H1 (cell line): ENCODE measurements at regions not wholly inside any gene's neighbourhood (a gene's known extent, or its start where the extent isn't known, plus 50 kb on each side); places are given as distances from the start of the nearest gene placed in this dataset.

Experiments used
- CTCF ChIA-PET: fragments of 300-600 bp; sonication (Branson Sonifier 250); formaldehyde crosslinking; loops from one replicate; lab custom pipeline; 2021; ENCODE audit not compliant: partially characterized antibody; lab: Charles Lee
- POLR2A ChIA-PET: fragments of 300-600 bp; sonication (Branson Sonifier 250); formaldehyde crosslinking; loops from one replicate; lab custom pipeline; 2021; ENCODE audit warnings: inconsistent platforms; ENCODE audit not compliant: partially characterized antibody; lab: Charles Lee
- DNase-seq, 2 experiments: peaks; one replicate each; pipeline versions ENCODE4 v3.0.0 to v3.0.0-alpha.2; 2010 to 2022; ENCODE audit warnings: low spot score in 2 of 2, low read depth in 1 of 2, mixed read lengths in 1 of 2
- FAIRE-seq: peaks from 2 replicates; lab custom pipeline; 2011; peaks lifted over from hg19 to GRCh38; lab: Jason Lieb, UNC
- H2AFZ ChIP-seq: 2 replicates; pipeline ENCODE4 v1.8.1; 2012; ENCODE audit warnings: low read length, inconsistent platforms
- H2AK5ac ChIP-seq: 2 replicates; pipeline ENCODE4 v1.6.1; 2013; ENCODE audit warnings: low read depth, low read length
- H2BK120ac ChIP-seq: replicated peaks from 2 replicates; pipeline ENCODE3; 2013; ENCODE audit warnings: low read depth, low read length, inconsistent platforms
- H2BK12ac ChIP-seq: 2 replicates; pipeline ENCODE4 v1.6.1; 2013; ENCODE audit warnings: low read depth, low read length
- H2BK15ac ChIP-seq: 2 replicates; pipeline ENCODE4 v1.6.1; 2013; ENCODE audit warnings: low read length
- H2BK20ac ChIP-seq: 2 replicates; pipeline ENCODE4 v1.6.1; 2013; ENCODE audit warnings: low read length
- H2BK5ac ChIP-seq: 2 replicates; pipeline ENCODE4 v1.6.1; 2013; ENCODE audit warnings: low read depth, low read length
- H3K14ac ChIP-seq: 2 replicates; pipeline ENCODE4 v1.6.1; 2013; ENCODE audit warnings: inconsistent platforms; ENCODE audit not compliant: insufficient read length
- H3K18ac ChIP-seq: 2 replicates; pipeline ENCODE4 v1.6.1; 2013; ENCODE audit warnings: low read length; ENCODE audit errors: extremely low read depth
- H3K23ac ChIP-seq: 2 replicates; pipeline ENCODE4 v1.6.1; 2013; ENCODE audit warnings: inconsistent platforms; ENCODE audit not compliant: insufficient read length
- H3K23me2 ChIP-seq: 2 replicates; pipeline ENCODE4 v1.6.1; 2013; ENCODE audit warnings: low read depth, low read length
- H3K27ac ChIP-seq: 2 replicates; pipeline ENCODE4 v1.6.1; 2011; ENCODE audit warnings: low read depth, low read length, inconsistent platforms
- H3K27me3 ChIP-seq, 4 experiments: replicated peaks in 1 of 4; 1 replicate in 1 of 4; 2 replicates in 3 of 4; pipeline versions ENCODE4 v1.6.1 to v1.8.1; 2011 to 2013; ENCODE audit warnings: low read length in 3 of 4, mild to moderate bottlenecking in 3 of 4, inconsistent platforms in 2 of 4, mixed read lengths in 2 of 4, moderate library complexity in 1 of 4; ENCODE audit not compliant: control insufficient read depth in 3 of 4, insufficient read depth in 3 of 4; ENCODE audit errors: extremely low read depth in 1 of 4
- H3K36me3 ChIP-seq, 4 experiments: 2 replicates each; pipeline versions ENCODE4 v1.6.1 to v1.8.1; 2011 to 2013; ENCODE audit warnings: mild to moderate bottlenecking in 4 of 4, low read length in 3 of 4, moderate library complexity in 2 of 4, control low read depth in 1 of 4, inconsistent platforms in 1 of 4; ENCODE audit not compliant: insufficient read depth in 4 of 4, control insufficient read depth in 2 of 4
- H3K4ac ChIP-seq: replicated peaks from 2 replicates; pipeline ENCODE3; 2013; ENCODE audit warnings: low read length, low read depth, mixed read lengths, inconsistent platforms; ENCODE audit not compliant: insufficient read length
- H3K4me1 ChIP-seq, 4 experiments: replicated peaks in 1 of 4; 1 replicate in 1 of 4; 2 replicates in 3 of 4; pipeline versions ENCODE4 v1.6.1 to v1.8.1; 2011 to 2013; ENCODE audit warnings: low read length in 3 of 4, inconsistent platforms in 2 of 4, mixed read lengths in 1 of 4; ENCODE audit not compliant: insufficient read depth in 4 of 4, control insufficient read depth in 3 of 4
- H3K4me2 ChIP-seq, 2 experiments: 2 replicates each; pipeline versions ENCODE4 v1.6.1 to v1.8.1; 2011 to 2013; ENCODE audit warnings: low read depth in 2 of 2, low read length in 2 of 2, control low read depth in 1 of 2, inconsistent platforms in 1 of 2, mild to moderate bottlenecking in 1 of 2; ENCODE audit not compliant: insufficient read depth in 1 of 2
- H3K4me3 ChIP-seq, 4 experiments: fragments of 200-600, 300-600 bp in 1 of 4; sonication (generic), shearing (Covaris generic), sonication (Bioruptor Twin) in 1 of 4; 2 replicates each; pipeline versions ENCODE4 v1.5.1 to v1.8.1; 2011 to 2016; ENCODE audit warnings: low read length in 4 of 4, low read depth in 3 of 4, control low read depth in 2 of 4, inconsistent platforms in 2 of 4, mild to moderate bottlenecking in 2 of 4, mixed read lengths in 1 of 4, moderate library complexity in 1 of 4; ENCODE audit not compliant: insufficient read depth in 2 of 4; ENCODE audit errors: extremely low read depth in 1 of 4
- H3K56ac ChIP-seq: replicated peaks from 2 replicates; pipeline ENCODE3; 2013; ENCODE audit warnings: low read depth, mild to moderate bottlenecking, mixed read lengths, low read length, inconsistent platforms; ENCODE audit not compliant: insufficient read length
- H3K79me1 ChIP-seq: 2 replicates; pipeline ENCODE4 v1.6.1; 2013; ENCODE audit warnings: low read depth, low read length, control low read depth
- H3K79me2 ChIP-seq, 2 experiments: 2 replicates each; pipeline versions ENCODE4 v1.6.1 to v1.8.1; 2012 to 2013; ENCODE audit warnings: low read length in 2 of 2, mild to moderate bottlenecking in 2 of 2, inconsistent platforms in 1 of 2; ENCODE audit not compliant: insufficient read depth in 2 of 2, control insufficient read depth in 1 of 2
- H3K9ac ChIP-seq, 4 experiments: replicated peaks in 1 of 4; 1 replicate in 1 of 4; 2 replicates in 3 of 4; pipeline versions ENCODE4 v1.6.1 to v1.8.1; 2011 to 2013; ENCODE audit warnings: low read depth in 3 of 4, low read length in 3 of 4, control low read depth in 2 of 4, mild to moderate bottlenecking in 2 of 4, moderate library complexity in 2 of 4, inconsistent platforms in 1 of 4; ENCODE audit errors: extremely low read depth in 1 of 4
- H3K9me3 ChIP-seq, 2 experiments: 2 replicates each; pipeline versions ENCODE4 v1.6.1 to v1.8.1; 2012 to 2013; ENCODE audit warnings: mild to moderate bottlenecking in 2 of 2, moderate library complexity in 2 of 2, control low read depth in 1 of 2, inconsistent platforms in 1 of 2, low read depth in 1 of 2, low read length in 1 of 2, mixed read lengths in 1 of 2; ENCODE audit not compliant: insufficient read depth in 2 of 2
- H4K20me1 ChIP-seq, 2 experiments: replicated peaks in 1 of 2; 2 replicates each; pipeline versions ENCODE3 to v1.8.1; 2011 to 2013; ENCODE audit warnings: inconsistent platforms in 2 of 2, low read length in 2 of 2, mild to moderate bottlenecking in 1 of 2; ENCODE audit not compliant: insufficient read depth in 2 of 2, control insufficient read depth in 1 of 2
- H4K5ac ChIP-seq: 2 replicates; pipeline ENCODE4 v1.6.1; 2013; ENCODE audit warnings: low read length, low read depth, mixed read lengths, inconsistent platforms; ENCODE audit not compliant: insufficient read length
- H4K8ac ChIP-seq: 2 replicates; pipeline ENCODE4 v1.8.0; 2013; ENCODE audit warnings: mild to moderate bottlenecking, moderate library complexity, low read length, inconsistent platforms; ENCODE audit not compliant: insufficient read depth; ENCODE audit errors: extremely low read depth
- H4K91ac ChIP-seq: replicated peaks from 2 replicates; pipeline ENCODE3; 2013; ENCODE audit warnings: low read length, mixed read lengths, inconsistent platforms; ENCODE audit not compliant: insufficient read length
- CBX8 ChIP-seq: fragments of 300-800, 300-1000 bp; sonication (generic); IDR thresholded peaks from 2 replicates; pipeline ENCODE4 v1.7.1; 2016; ENCODE audit warnings: low read depth, low read length, borderline replicate concordance
- EGR1 ChIP-seq: IDR thresholded peaks from 2 replicates; pipeline ENCODE4 v1.6.1; 2011; ENCODE audit warnings: low read depth, low read length, borderline replicate concordance
- EP300 ChIP-seq, 2 experiments: IDR thresholded peaks; 1 replicate in 1 of 2; 2 replicates in 1 of 2; pipeline ENCODE4 v1.6.1; 2011 to 2012; ENCODE audit warnings: low read depth in 2 of 2, low read length in 2 of 2, mild to moderate bottlenecking in 2 of 2, borderline replicate concordance in 1 of 2, inconsistent platforms in 1 of 2, moderate library complexity in 1 of 2
- GTF2F1 ChIP-seq: IDR thresholded peaks from 2 replicates; pipeline ENCODE4 v1.6.1; 2012; ENCODE audit warnings: low read depth, low read length, improper control_type of control experiment, borderline replicate concordance
- MAFK ChIP-seq: IDR thresholded peaks from 2 replicates; pipeline ENCODE4 v1.6.1; 2012; ENCODE audit warnings: low read depth, mild to moderate bottlenecking, improper control_type of control experiment, low read length
- NANOG ChIP-seq: IDR thresholded peaks from 2 replicates; pipeline ENCODE4 v1.6.1; 2011; ENCODE audit warnings: low read length, low read depth, mild to moderate bottlenecking, inconsistent platforms; ENCODE audit not compliant: insufficient read depth, poor library complexity, severe bottlenecking
- NRF1 ChIP-seq: IDR thresholded peaks from 2 replicates; pipeline ENCODE4 v1.6.1; 2011; ENCODE audit warnings: mild to moderate bottlenecking, low read depth, low read length, improper control_type of control experiment
- PHF8 ChIP-seq: fragments of 200-600 bp; sonication (generic); conservative IDR thresholded peaks from 2 replicates; pipeline ENCODE4 v1.7.1; 2012; ENCODE audit warnings: low read depth, mild to moderate bottlenecking, inconsistent platforms, low read length, moderate library complexity
- RNF2 ChIP-seq: fragments of 200-900, 300-1000 bp; sonication (generic); IDR thresholded peaks from 2 replicates; pipeline ENCODE4 v1.7.1; 2016; ENCODE audit warnings: borderline replicate concordance, low read depth, mild to moderate bottlenecking, antibody characterized with exemption, low read length; ENCODE audit not compliant: poor library complexity, severe bottlenecking; ENCODE audit errors: missing control alignments
- SIRT6 ChIP-seq: IDR thresholded peaks from one replicate; pipeline ENCODE4 v1.7.1; 2012; ENCODE audit warnings: low read length, inconsistent platforms
- WGBS, 2 experiments: shearing (Covaris generic) in 1 of 2; methylation state at CpG; one replicate each; pipeline versions ENCODE4 v1.1.6 to v1.1.7; 2013 to 2015; ENCODE audit warnings: low lambda C conversion rate in 2 of 2, mixed read lengths in 2 of 2, inconsistent platforms in 1 of 2, low coverage in 1 of 2, missing lambda C conversion rate in 1 of 2; ENCODE audit not compliant: insufficient replicate concordance in 2 of 2, insufficient coverage in 1 of 2, insufficient read length in 1 of 2; ENCODE audit errors: extremely low coverage in 1 of 2, missing lambda C conversion rate in 1 of 2; 5-methylcytosine and 5-hydroxymethylcytosine counted together
- TF ChIP-seq, protein P1 (sequence below), 3 experiments: IDR thresholded peaks; 1 replicate in 2 of 3; 2 replicates in 1 of 3; pipeline versions ENCODE4 v1.5.1 to v1.6.1; 2011; ENCODE audit warnings: low read length in 3 of 3, mild to moderate bottlenecking in 3 of 3, inconsistent platforms in 2 of 3, low read depth in 1 of 3, moderate library complexity in 1 of 3; ENCODE audit not compliant: insufficient read depth in 1 of 3; ENCODE audit errors: control extremely low read depth in 1 of 3

DNA sequence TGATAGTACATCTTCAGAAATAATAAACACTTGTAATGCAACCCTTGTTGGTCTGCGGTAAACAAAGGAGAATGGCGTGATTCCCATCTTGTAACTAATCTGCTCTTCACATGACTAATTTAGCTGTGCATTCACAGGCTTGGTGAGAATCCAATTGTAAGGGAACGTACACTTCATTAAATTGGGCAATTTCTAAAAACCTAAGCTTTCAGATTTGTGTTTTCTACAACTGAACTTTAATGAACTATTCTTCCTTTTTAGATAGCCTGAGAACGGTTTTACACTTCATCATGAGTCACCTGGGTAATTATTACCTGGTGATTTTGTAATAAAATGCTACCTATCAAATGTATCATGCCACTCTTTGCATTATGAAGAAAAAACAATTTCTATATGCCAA is 306.9 kb downstream of the KLF5 start:
- Histone ChIP-seq H2BK12ac (no peak overlapping the region), H3K79me2 (no peaks in the 10 kb centered on the region), H3K9ac (no peak overlapping the region), H3K23me2 (no peaks in the 10 kb centered on the region), H2AK5ac (no peak overlapping the region), H4K5ac (no peak overlapping the region), H3K27ac (no peak overlapping the region), H3K79me1 (no peaks in the 10 kb centered on the region), H3K23ac (no peak overlapping the region), H2BK5ac (no peak overlapping the region), H3K4me2 (no peak overlapping the region), H4K20me1 (no peaks in the 10 kb centered on the region), H3K27me3 (no peaks in the 10 kb centered on the region), H2BK20ac (no peak overlapping the region), H3K14ac (no peak overlapping the region), H2BK15ac (no peak overlapping the region), H2BK120ac (no peak overlapping the region), H3K9me3 (no peaks in the 10 kb centered on the region), H2AFZ (no peak overlapping the region), H3K18ac (no peak overlapping the region), H3K4me3 (no peak overlapping the region), H3K56ac (no peak overlapping the region), H3K4ac (no peak overlapping the region), H4K8ac (no peak overlapping the region), H4K91ac (no peak overlapping the region), H3K36me3 (no peaks in the 10 kb centered on the region), H3K4me1 (peaks cover 0 to 4% (median 0%) of the 10 kb centered on the region in 4 experiments; a peak in 1 of 7 replicates)
- FAIRE-seq (no peak), DNase-seq (no peak)
- WGBS, 2 experiments, result 90% methylated on average over 4 of the region's 4 CpGs; no CpG with 5 or more reads in 1 of the 2 experiments
- POLR2A ChIA-PET, result no interaction called here
- CTCF ChIA-PET, result no interaction called here
- TF ChIP-seq NRF1, result no peak
- TF ChIP-seq MAFK, result no peak
- no peak for TF ChIP-seq CBX8
- TF ChIP-seq EGR1, result no peak
- TF ChIP-seq RNF2, result no peak
- TF ChIP-seq SIRT6, result no peak
- TF ChIP-seq, protein P1, sequence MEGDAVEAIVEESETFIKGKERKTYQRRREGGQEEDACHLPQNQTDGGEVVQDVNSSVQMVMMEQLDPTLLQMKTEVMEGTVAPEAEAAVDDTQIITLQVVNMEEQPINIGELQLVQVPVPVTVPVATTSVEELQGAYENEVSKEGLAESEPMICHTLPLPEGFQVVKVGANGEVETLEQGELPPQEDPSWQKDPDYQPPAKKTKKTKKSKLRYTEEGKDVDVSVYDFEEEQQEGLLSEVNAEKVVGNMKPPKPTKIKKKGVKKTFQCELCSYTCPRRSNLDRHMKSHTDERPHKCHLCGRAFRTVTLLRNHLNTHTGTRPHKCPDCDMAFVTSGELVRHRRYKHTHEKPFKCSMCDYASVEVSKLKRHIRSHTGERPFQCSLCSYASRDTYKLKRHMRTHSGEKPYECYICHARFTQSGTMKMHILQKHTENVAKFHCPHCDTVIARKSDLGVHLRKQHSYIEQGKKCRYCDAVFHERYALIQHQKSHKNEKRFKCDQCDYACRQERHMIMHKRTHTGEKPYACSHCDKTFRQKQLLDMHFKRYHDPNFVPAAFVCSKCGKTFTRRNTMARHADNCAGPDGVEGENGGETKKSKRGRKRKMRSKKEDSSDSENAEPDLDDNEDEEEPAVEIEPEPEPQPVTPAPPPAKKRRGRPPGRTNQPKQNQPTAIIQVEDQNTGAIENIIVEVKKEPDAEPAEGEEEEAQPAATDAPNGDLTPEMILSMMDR (IDR thresholded peaks at IDR 0.05; ENCODE audit: control extremely low read depth in 1 of 3, insufficient read depth in 1 of 3, low read depth in 1 of 3, low read length in 3 of 3), result no peak
- no peak for TF ChIP-seq PHF8
- no peak for TF ChIP-seq NANOG
- TF ChIP-seq EP300 (IDR thresholded peaks at IDR 0.05; ENCODE audit: borderline replicate concordance in 1 of 2, low read depth in 2 of 2, low read length in 2 of 2), result no peak
- TF ChIP-seq GTF2F1, result no peak
